HG03066 (cell line): ENCODE measurements at regions not wholly inside any gene's neighbourhood (a gene's known extent, or its start where the extent isn't known, plus 50 kb on each side); places are given as distances from the start of the nearest gene placed in this dataset.
"Not testable (repeated sequence)": the region's sequence is repeated elsewhere in the genome, so short reads cannot be mapped to it uniquely, and the experiment has no call there.

Source experiments
- ATAC-seq: cut with Tn5 transposase; IDR thresholded peaks from one replicate; pipeline ENCODE4 v1.9.1; 2021; ENCODE audit warnings: low read depth; ENCODE audit not compliant: unreplicated experiment

DNA sequence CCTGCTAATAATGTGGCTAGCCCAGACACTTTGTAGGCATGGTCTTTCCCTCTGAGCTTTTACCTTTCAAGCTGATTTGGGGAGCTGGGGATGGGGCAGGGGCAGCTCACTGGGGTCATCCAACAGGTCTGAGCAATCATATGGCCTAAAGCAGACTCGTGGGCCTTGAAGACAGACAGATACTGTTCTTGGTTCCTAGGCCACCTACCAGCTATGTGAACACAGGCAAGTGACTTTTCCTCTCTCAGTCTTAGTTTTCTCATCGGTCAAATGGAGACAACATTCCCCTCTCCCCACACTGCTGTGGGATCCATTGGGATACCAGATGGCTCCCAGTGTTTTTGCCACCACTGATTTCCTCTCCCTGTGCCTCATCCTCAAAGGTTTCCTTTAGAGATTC lies 181.8 kb downstream of the RRAGC start:
- no peak for ATAC-seq

DNA sequence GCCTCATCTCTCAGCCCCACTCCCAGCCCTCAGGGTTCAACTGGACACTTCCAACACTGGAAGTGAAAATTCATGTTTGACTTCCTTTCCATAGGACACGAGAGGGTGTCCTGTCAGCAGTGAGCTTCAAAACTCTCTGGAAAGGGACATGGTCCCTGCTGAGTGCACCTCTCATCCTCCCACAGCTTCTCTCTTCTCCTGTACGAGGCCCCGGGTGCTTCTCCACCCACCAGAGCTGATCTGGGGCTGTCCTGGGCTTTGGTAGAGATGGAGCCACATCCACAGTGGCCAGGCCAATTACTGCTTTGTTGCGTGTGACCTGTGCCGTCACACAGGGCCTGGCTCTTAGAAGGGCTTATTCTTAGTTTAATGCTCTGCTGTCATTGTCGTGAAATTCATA lies 182.3 kb downstream of the RRAGC start:
- no peak for ATAC-seq

GRCh38 chr1:38672692-38673091 lies 186.9 kb downstream of the RRAGC start:
- no peak for ATAC-seq

GRCh38 chr1:38671221-38671620 lies 188.4 kb downstream of the RRAGC start:
- no peak for ATAC-seq

GRCh38 chr1:38670544-38671122 lies 188.9 kb downstream of the RRAGC start:
- ATAC-seq: no peak

- ATAC-seq: no peak
Measured at GRCh38 chr1:38667626-38668025, 191.9 kb downstream of the RRAGC start.

DNA sequence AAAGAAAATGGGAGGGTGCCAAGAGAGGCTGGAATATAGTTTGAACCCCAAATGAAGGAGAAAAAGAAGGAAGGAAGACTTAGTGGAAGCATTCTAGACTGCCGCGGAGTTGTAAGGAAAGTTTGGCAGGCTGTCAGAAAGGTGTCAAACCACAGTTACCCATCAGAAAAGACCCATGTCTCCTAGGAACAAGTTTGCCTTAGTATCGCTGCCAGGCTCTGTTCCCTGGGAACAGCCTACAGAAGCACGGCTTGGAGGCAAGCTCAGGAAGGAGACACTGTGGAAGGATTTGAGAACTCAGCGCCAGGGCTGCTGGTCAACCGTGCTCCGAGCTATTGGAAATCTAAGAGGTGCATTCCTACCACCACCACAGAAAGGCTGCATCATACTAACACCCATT lies 197.4 kb downstream of the RRAGC start:
- no peak for ATAC-seq

DNA sequence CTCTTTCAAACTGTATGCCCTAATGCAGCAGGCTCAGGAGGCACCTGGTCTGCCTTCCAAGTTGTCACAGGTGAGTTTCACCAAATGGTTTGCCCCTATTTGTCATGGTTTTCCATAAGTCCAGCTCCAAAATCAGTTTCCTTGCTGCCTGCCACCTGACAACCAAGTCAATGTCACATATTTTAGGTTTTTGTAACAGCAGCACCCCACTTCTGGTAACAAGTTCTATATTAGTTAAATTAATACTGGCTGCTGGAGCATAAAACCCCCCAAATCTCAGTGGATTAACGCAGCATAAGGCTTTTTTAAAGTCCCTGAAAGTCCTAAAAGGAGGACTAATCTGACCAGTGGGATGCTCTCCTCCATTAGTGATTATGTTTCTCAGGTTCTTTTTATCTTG lies 200.7 kb downstream of the RRAGC start:
- ATAC-seq: no peak

DNA sequence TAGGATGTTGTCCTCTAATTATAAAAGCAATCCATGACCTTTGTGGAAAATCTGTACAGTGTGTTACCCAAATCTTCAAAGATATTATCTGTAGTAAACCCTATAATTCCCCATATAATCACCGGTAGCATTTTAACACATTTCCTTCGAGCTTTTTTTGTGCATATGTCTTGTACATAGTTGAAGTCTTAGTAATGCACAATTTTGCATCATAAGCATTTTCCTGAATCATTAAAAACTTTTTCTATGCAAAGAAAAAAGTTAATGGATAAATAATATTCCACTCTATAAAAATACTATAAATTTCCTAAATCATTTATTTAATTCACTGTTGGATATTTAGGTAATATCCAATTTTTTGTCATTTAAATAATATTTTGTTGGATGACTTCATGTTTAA lies 201.7 kb downstream of the RRAGC start:
- ATAC-seq: no peak

DNA sequence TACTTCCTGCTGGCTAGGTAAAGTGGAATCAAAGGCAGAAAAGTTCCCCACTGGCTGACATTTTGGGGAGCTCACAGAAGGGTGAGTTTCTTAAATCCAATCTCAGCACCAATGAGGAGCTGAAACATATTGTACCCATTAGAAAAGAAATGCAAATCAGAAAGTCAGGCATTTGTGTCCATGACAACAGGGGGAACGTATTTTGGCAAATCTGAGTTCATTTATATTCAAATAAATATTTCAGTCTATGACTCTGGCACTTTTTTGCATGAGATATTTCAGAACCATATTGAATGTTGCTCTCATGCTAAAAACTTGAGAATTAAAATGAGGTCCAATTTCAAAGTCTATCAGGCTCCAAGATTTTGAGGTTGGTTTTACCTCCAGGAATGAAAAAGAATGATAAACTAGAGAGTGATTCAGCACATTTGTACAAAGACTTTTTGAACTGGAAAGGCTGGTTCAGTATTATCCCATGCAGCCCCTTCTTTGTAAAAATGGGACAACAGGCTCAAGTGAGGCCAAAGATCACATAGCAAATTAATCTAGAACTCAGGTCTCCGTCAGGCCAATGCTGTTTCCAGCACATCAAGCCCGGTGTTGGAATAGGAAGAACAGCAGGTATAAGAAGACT lies 202.2 kb downstream of the RRAGC start:
- no peak for ATAC-seq

DNA sequence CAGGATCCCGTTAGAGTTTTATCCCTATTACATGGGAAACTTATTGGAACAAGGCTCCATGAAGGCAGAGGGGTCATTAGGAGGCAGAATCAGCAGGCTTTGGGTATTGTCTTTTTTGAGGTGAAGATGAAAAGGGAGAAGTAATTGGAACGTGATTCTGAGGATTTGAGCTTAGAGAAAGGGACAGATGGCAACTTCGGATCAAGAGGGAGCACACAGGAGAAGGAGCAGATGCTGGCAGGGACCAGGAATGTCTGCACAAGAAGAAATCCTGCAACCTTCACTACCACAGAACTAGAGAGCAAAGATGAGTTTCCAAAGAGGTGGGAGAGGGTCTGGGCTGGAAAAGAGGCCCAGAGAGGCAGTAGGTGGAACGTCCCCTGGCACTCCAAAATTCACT lies 202.8 kb downstream of the RRAGC start:
- no peak for ATAC-seq

DNA sequence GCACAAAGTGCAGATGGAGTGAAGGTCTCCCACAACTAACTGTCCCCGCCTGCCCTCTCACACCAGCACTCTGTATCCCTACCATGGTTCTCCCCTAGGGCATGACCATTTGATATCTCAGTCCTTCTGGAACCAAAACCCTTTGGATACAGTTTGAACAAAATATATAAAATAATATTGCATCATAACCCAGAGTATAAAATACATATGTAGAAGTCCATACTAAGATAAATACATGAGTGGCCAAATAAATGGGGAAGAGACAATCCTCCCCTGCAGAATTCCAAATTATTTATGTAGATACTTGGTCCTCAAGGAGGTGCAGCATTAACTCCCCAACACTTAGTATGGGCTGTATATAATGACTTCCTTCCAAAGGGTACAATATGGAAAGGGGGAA lies 207.4 kb downstream of the RRAGC start:
- ATAC-seq: no peak

DNA sequence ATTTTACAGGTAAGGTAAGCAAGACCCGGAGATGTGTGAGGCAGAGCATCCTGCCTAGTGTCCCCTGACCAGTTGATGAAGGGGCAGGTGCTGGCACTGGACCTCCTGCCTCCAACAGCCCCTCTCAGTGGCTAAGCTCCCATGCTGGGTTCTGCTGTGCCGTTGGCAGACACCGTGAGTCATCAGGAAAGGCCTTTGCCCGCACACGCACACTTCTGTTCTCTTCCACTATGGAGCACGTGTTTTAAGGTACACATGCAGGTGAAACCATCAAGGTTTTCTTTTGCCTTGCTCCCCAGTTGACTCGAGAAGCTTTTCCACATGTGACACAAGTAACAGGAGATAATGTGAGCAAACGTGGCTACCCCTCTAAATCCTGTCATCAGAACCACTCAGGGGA lies 207.9 kb downstream of the RRAGC start:
- ATAC-seq: no peak

DNA sequence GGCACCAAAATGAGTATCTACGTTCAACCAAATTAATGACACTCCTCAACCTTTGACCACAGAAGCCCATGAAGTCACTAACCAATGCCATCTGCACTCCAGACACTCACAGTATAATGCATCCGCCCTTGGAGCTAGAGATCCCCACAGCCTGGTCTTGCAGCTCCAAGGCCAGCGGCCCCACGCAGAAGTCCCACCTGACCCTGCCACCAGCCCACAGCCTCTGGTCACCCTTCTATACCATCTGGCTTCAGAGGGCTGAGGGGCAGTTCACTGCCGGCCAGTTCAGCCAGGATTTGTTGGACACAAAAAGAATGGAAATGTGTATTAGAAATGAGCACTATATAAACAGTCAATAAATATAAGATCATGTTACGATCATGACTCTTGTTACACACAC lies 211.2 kb downstream of the RRAGC start:
- ATAC-seq: no peak

DNA sequence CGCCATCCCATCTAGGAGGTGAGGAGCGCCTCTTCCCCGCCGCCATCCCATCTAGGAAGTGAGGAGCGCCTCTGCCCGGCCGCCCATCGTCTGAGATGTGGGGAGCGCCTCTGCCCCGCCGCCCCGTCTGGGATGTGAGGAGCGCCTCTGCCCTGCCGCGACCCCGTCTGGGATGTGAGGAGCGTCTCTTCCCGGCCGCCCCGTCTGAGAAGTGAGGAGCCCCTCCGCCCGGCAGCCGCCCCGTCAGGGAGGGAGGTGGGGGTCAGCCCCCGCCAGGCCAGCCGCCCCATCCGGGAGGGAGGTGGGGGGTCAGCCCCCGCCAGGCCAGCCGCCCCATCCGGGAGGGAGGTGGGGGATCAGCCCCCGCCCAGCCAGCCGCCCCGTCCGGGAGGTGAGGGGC lies 212.2 kb downstream of the RRAGC start:
- not testable (repeated sequence) for ATAC-seq

- ATAC-seq: no peak
Measured at GRCh38 chr1:38644092-38644491, 215.5 kb downstream of the RRAGC start.

GRCh38 chr1:38641661-38642060 lies 217.9 kb downstream of the RRAGC start:
- no peak for ATAC-seq

GRCh38 chr1:38640371-38640770 lies 219.2 kb downstream of the RRAGC start:
- no peak for ATAC-seq

GRCh38 chr1:38628241-38628640 lies 231.3 kb downstream of the RRAGC start:
- ATAC-seq: no peak

DNA sequence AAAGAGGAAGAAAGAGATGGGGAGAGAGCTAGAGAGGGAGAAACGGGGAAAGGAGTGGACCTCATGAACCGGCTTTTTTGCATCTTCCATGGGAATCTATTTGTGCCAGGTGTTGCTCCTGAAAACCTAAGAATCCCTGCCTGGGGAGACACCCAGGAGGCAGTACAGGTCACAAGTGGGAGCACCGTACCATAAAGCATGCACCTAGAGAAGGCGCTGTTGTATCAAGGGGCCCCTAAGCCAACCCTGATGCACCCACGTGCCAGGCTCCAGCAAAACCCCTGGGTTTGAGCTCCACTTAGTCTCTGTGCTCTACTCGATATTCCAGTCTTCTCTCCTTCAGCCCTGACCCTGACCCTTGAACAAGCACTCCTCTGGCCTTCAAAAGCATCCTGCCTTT lies 233.6 kb downstream of the RRAGC start:
- ATAC-seq: no peak

DNA sequence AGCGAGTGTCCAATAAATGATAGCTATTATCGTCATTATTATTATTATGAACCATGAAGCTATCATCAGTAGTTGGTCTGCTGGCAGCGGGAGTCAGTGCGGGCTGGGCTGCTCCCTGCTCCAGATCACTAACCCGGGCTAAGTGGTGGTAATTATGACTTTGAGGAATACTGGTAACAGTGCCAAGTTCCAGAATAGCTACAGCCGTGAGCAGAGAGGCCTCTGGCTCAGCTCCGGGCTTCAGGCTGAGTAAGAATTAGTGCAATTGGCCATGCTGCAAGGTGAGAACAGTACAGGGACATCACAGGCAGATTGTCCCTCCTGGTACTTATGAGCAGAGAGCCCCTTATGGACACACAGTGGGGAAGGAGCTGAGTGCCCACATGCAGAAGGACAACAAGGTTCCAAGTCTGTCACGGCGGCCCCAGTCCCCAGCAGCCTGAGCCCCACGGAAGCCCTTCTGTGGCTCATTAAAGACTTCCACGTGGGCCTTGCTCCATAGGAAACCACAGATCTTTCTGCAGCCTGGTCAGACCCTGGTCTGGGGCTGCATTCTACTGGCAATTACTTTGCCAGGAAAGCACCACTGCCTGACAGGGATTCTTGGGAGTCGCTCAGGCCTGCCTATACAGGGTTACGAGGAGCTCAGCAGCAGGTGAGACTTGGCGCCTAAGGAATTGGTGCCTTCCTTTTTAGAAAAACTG lies 235.1 kb downstream of the RRAGC start:
- ATAC-seq: no peak

DNA sequence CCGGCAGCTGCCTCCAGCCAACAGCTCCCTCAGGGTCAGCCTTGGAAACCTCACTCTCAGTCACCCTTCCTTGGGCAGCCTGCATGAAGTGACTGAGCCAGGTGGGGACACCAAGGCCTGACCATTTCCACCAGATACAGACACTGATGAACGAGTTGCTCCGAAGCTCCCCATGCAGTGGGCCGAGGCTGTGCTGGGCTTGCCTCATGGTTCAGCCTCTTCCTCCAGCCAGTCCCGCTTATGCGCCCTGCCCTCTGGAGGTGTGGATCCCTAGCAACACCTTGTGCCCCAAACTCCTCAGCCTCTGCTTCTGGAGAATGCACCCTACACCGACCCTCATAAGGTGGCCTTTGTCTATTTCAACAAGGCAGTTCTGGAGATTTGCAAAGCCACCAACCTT lies 236.0 kb downstream of the RRAGC start:
- no peak for ATAC-seq
